Mesenchymal stem cell (in vitro differentiated cells and primary cell): ENCODE measurements at regions not wholly inside any gene's neighbourhood (a gene's known extent, or its start where the extent isn't known, plus 50 kb on each side); places are given as distances from the start of the nearest gene placed in this dataset.

Source experiments
- DNase-seq: peaks from one replicate; pipeline ENCODE4 v3.0.0-alpha.2; 2013
- H2AFZ ChIP-seq: one replicate; pipeline ENCODE4 v1.6.1; 2013; ENCODE audit warnings: low read depth, mild to moderate bottlenecking, control low read depth, inconsistent platforms, low read length, moderate library complexity
- H2AK5ac ChIP-seq: 2 replicates; pipeline ENCODE4 v1.6.1; 2013; ENCODE audit warnings: low read length, moderate library complexity, mild to moderate bottlenecking, inconsistent platforms; ENCODE audit not compliant: severe bottlenecking
- H2BK120ac ChIP-seq: one replicate; pipeline ENCODE4 v1.6.1; 2013; ENCODE audit warnings: low read depth, mild to moderate bottlenecking, inconsistent platforms, low read length, moderate library complexity
- H2BK12ac ChIP-seq, 2 experiments: one replicate each; pipeline ENCODE4 v1.6.1; 2013; ENCODE audit warnings: inconsistent platforms in 2 of 2, low read length in 2 of 2, mild to moderate bottlenecking in 2 of 2, moderate library complexity in 2 of 2, control low read depth in 1 of 2
- H2BK15ac ChIP-seq: one replicate; pipeline ENCODE4 v1.6.1; 2013; ENCODE audit warnings: mild to moderate bottlenecking, low read depth, inconsistent platforms; ENCODE audit not compliant: poor library complexity, severe bottlenecking
- H2BK5ac ChIP-seq: 2 replicates; pipeline ENCODE4 v1.6.1; 2013; ENCODE audit warnings: low read depth, mild to moderate bottlenecking, low read length, control low read depth, inconsistent platforms; ENCODE audit not compliant: poor library complexity, severe bottlenecking
- H3K14ac ChIP-seq, 2 experiments: one replicate each; pipeline ENCODE4 v1.6.1; 2013; ENCODE audit warnings: inconsistent platforms in 2 of 2, low read length in 2 of 2, control low read depth in 1 of 2, mild to moderate bottlenecking in 1 of 2, moderate library complexity in 1 of 2
- H3K18ac ChIP-seq, 2 experiments: one replicate each; pipeline ENCODE4 v1.6.1; 2013; ENCODE audit warnings: inconsistent platforms in 2 of 2, low read length in 2 of 2, control low read depth in 1 of 2, low read depth in 1 of 2, mild to moderate bottlenecking in 1 of 2
- H3K23ac ChIP-seq, 2 experiments: one replicate each; pipeline ENCODE4 v1.6.1; 2013; ENCODE audit warnings: inconsistent platforms in 2 of 2, low read length in 2 of 2, mild to moderate bottlenecking in 2 of 2, moderate library complexity in 2 of 2, control low read depth in 1 of 2
- H3K27ac ChIP-seq: 2 replicates; pipeline ENCODE4 v1.5.1; 2013; ENCODE audit warnings: mild to moderate bottlenecking, moderate library complexity, low read length, control low read depth, inconsistent platforms; ENCODE audit not compliant: poor library complexity, severe bottlenecking
- H3K27me3 ChIP-seq, 2 experiments: 2 replicates each; pipeline versions ENCODE4 v1.6.1 to v1.7.0; 2013; ENCODE audit warnings: low read length in 2 of 2, mild to moderate bottlenecking in 2 of 2, moderate library complexity in 2 of 2, control low read depth in 1 of 2, inconsistent platforms in 1 of 2; ENCODE audit not compliant: control insufficient read depth in 1 of 2, insufficient read depth in 1 of 2
- H3K36me3 ChIP-seq, 2 experiments: 2 replicates each; pipeline versions ENCODE4 v1.6.1 to v1.7.0; 2013; ENCODE audit warnings: low read length in 2 of 2, control low read depth in 1 of 2, inconsistent platforms in 1 of 2, low read depth in 1 of 2, mild to moderate bottlenecking in 1 of 2; ENCODE audit not compliant: insufficient read depth in 2 of 2, control insufficient read depth in 1 of 2
- H3K4ac ChIP-seq, 2 experiments: one replicate each; pipeline ENCODE4 v1.6.1; 2013; ENCODE audit warnings: inconsistent platforms in 2 of 2, low read length in 2 of 2, mild to moderate bottlenecking in 2 of 2, moderate library complexity in 2 of 2, control low read depth in 1 of 2, low read depth in 1 of 2
- H3K4me1 ChIP-seq: 2 replicates; pipeline ENCODE4 v1.6.1; 2013; ENCODE audit warnings: low read depth, low read length, control low read depth; ENCODE audit not compliant: control insufficient read depth, insufficient read depth
- H3K4me2 ChIP-seq: 2 replicates; pipeline ENCODE4 v1.6.1; 2013; ENCODE audit warnings: low read length, mild to moderate bottlenecking, inconsistent platforms; ENCODE audit not compliant: poor library complexity, severe bottlenecking
- H3K4me3 ChIP-seq, 2 experiments: 2 replicates each; pipeline versions ENCODE4 v1.5.1 to v1.7.0; 2013; ENCODE audit warnings: low read length in 2 of 2, mild to moderate bottlenecking in 2 of 2, control low read depth in 1 of 2, low read depth in 1 of 2; ENCODE audit not compliant: insufficient read depth in 1 of 2
- H3K79me1 ChIP-seq: replicated peaks from 2 replicates; pipeline ENCODE4 v1.6.1; 2013; ENCODE audit warnings: mild to moderate bottlenecking, control low read depth, low read length, inconsistent platforms; ENCODE audit not compliant: poor library complexity, severe bottlenecking
- H3K9ac ChIP-seq: 2 replicates; pipeline ENCODE4 v1.7.0; 2013; ENCODE audit warnings: mild to moderate bottlenecking, low read length, moderate library complexity
- H3K9me3 ChIP-seq: 2 replicates; pipeline ENCODE4 v1.7.0; 2013; ENCODE audit warnings: mild to moderate bottlenecking, low read length; ENCODE audit not compliant: control insufficient read depth
- H4K8ac ChIP-seq: one replicate; pipeline ENCODE4 v1.6.1; 2013; ENCODE audit warnings: inconsistent platforms, mild to moderate bottlenecking, low read length, moderate library complexity
- H4K91ac ChIP-seq: one replicate; pipeline ENCODE4 v1.6.1; 2013; ENCODE audit warnings: mild to moderate bottlenecking, low read length, inconsistent platforms
- WGBS: methylation state at CpG from one replicate; pipeline ENCODE4 v1.1.7; 2013; ENCODE audit warnings: mixed read lengths; 5-methylcytosine and 5-hydroxymethylcytosine counted together

GRCh38 chr1:82110366-82111254 is 309.9 kb downstream of the ADGRL2 start:
- WGBS = 72% methylated on average over 2 of the region's 4 CpGs
- no peak overlapping the region for H3K4me2 ChIP-seq
- H3K4me3 ChIP-seq = no peak overlapping the region
- H3K27ac ChIP-seq = no peak overlapping the region
- no peaks in the 10 kb centered on the region for H3K9me3 ChIP-seq
- peak; percentile 10 for DNase-seq
- H2AFZ ChIP-seq = no peak overlapping the region
- H2BK15ac ChIP-seq = no peak overlapping the region
- H3K36me3 ChIP-seq = no peaks in the 10 kb centered on the region
- no peak overlapping the region for H3K4ac ChIP-seq
- no peak overlapping the region for H3K9ac ChIP-seq
- no peak overlapping the region for H2AK5ac ChIP-seq
- no peak overlapping the region for H2BK120ac ChIP-seq
- H3K18ac ChIP-seq = no peak overlapping the region
- H4K8ac ChIP-seq = no peak overlapping the region
- no peak overlapping the region for H2BK5ac ChIP-seq
- H3K14ac ChIP-seq = no peak overlapping the region
- H3K4me1 ChIP-seq = no peaks in the 10 kb centered on the region
- no peak overlapping the region for H3K23ac ChIP-seq
- H3K27me3 ChIP-seq = no peaks in the 10 kb centered on the region
- no peak overlapping the region for H2BK12ac ChIP-seq
- H4K91ac ChIP-seq = no peak overlapping the region
- H3K79me1 ChIP-seq = no peaks in the 10 kb centered on the region

GRCh38 chr1:82108843-82109242 is 308.1 kb downstream of the ADGRL2 start:
- H2BK15ac ChIP-seq = no peak overlapping the region
- no peaks in the 10 kb centered on the region for H3K27me3 ChIP-seq
- H3K79me1 ChIP-seq = no peaks in the 10 kb centered on the region
- H2BK120ac ChIP-seq = no peak overlapping the region
- H3K18ac ChIP-seq = no peak overlapping the region
- H4K8ac ChIP-seq = no peak overlapping the region
- no peaks in the 10 kb centered on the region for H3K4me1 ChIP-seq
- no peak overlapping the region for H3K9ac ChIP-seq
- no peak overlapping the region for H3K4me3 ChIP-seq
- no peak overlapping the region for H3K23ac ChIP-seq
- H4K91ac ChIP-seq = no peak overlapping the region
- DNase-seq = no peak
- no peak overlapping the region for H3K4me2 ChIP-seq
- H3K36me3 ChIP-seq = no peaks in the 10 kb centered on the region
- H2BK5ac ChIP-seq = no peak overlapping the region
- H3K27ac ChIP-seq = no peak overlapping the region
- no peak overlapping the region for H2AK5ac ChIP-seq
- no peak overlapping the region for H3K14ac ChIP-seq
- H2AFZ ChIP-seq = no peak overlapping the region
- H3K9me3 ChIP-seq = no peaks in the 10 kb centered on the region
- no peak overlapping the region for H2BK12ac ChIP-seq
- H3K4ac ChIP-seq = no peak overlapping the region
- 93% methylated on average over 2 of the region's 3 CpGs for WGBS

DNA sequence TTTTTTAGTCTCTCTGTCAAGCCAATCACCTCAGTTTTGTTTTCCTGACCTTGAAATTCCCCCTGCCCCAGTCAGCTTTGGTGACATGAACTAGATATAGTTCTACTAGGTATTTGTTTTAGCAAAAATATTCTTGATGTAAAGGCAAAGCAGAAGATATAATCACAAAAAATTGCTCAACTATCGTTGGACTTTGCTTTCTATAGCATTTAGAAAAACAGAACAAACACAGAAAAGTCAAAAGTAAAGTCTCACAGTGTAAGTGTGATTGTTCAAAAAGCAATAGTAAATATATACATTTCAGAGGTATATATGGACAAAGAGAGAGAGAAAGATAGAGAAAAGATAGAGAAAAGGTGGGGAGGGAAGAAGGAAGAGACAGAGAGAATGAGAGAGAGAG is 305.9 kb downstream of the ADGRL2 start:
- H2BK12ac ChIP-seq = no peak overlapping the region
- no peak overlapping the region for H3K18ac ChIP-seq
- no peaks in the 10 kb centered on the region for H3K9me3 ChIP-seq
- H2AK5ac ChIP-seq = no peak overlapping the region
- no peak overlapping the region for H2BK5ac ChIP-seq
- H3K4ac ChIP-seq = no peak overlapping the region
- no peak overlapping the region for H3K14ac ChIP-seq
- no CpG with 5 or more reads among the region's 1 CpG for WGBS
- H2BK15ac ChIP-seq = no peak overlapping the region
- no peak overlapping the region for H3K4me3 ChIP-seq
- H3K36me3 ChIP-seq = no peaks in the 10 kb centered on the region
- H3K27me3 ChIP-seq = no peaks in the 10 kb centered on the region
- no peak for DNase-seq
- no peaks in the 10 kb centered on the region for H3K4me1 ChIP-seq
- no peak overlapping the region for H2BK120ac ChIP-seq
- H3K4me2 ChIP-seq = no peak overlapping the region
- no peak overlapping the region for H3K27ac ChIP-seq
- no peak overlapping the region for H4K91ac ChIP-seq
- no peaks in the 10 kb centered on the region for H3K79me1 ChIP-seq
- no peak overlapping the region for H2AFZ ChIP-seq
- H3K9ac ChIP-seq = no peak overlapping the region
- no peak overlapping the region for H4K8ac ChIP-seq
- H3K23ac ChIP-seq = no peak overlapping the region

- H3K27ac ChIP-seq = no peak overlapping the region
- WGBS = 100% methylated on average over 1 of the region's 1 CpG
- no peaks in the 10 kb centered on the region for H3K27me3 ChIP-seq
These were observed 298.4 kb downstream of the ADGRL2 start for GRCh38 chr1:82099170-82099569.

More at GRCh38 chr1:82099170-82099569, 298.4 kb downstream of the ADGRL2 start:
- Histone ChIP-seq H2BK5ac (no peak overlapping the region), H3K23ac (no peak overlapping the region), H2BK12ac (no peak overlapping the region), H2BK120ac (no peak overlapping the region), H4K91ac (no peak overlapping the region), H3K9me3 (no peaks in the 10 kb centered on the region), H4K8ac (no peak overlapping the region), H3K4ac (no peak overlapping the region), H2AK5ac (no peak overlapping the region), H3K36me3 (no peaks in the 10 kb centered on the region), H3K4me2 (no peak overlapping the region), H2BK15ac (no peak overlapping the region), H3K9ac (no peak overlapping the region), H3K4me3 (no peak overlapping the region), H3K79me1 (no peaks in the 10 kb centered on the region), H3K4me1 (no peaks in the 10 kb centered on the region), H3K18ac (no peak overlapping the region), H3K14ac (no peak overlapping the region), H2AFZ (no peak overlapping the region)
- DNase-seq = no peak
